GM23338 (cell line): ENCODE measurements at regions not wholly inside any gene's neighbourhood (a gene's known extent, or its start where the extent isn't known, plus 50 kb on each side); places are given as distances from the start of the nearest gene placed in this dataset.
A peak's percentile ranks its signal among the peaks of the same experiment; 100 is the strongest.

ENCODE experiments used
- ATAC-seq: fragments of 200-7000 bp; cut with Tn5 transposase; 3 replicates; pipeline ENCODE4 v1.9.1; 2020
- DNase-seq: peaks from one replicate; pipeline ENCODE4 v3.0.0-alpha.2; 2015; ENCODE audit warnings: low spot score
- H2AFZ ChIP-seq: fragments of 200-600 bp; sonication (generic); 2 replicates; pipeline ENCODE4 v1.8.0; 2016; ENCODE audit warnings: antibody characterized with exemption, mild to moderate bottlenecking, moderate library complexity
- H3F3A ChIP-seq: fragments of 200-600 bp; sonication (generic); replicated peaks from 2 replicates; pipeline ENCODE4 v1.8.0; 2017; ENCODE audit warnings: antibody characterized with exemption, mixed run types, low read depth
- H3K27ac ChIP-seq: fragments of 200-600 bp; sonication (generic); 2 replicates; pipeline ENCODE4 v1.6.1; 2016; ENCODE audit warnings: low read depth
- H3K27me3 ChIP-seq: fragments of 200-600 bp; sonication (generic); 2 replicates; pipeline ENCODE4 v1.8.0; 2016; ENCODE audit warnings: mild to moderate bottlenecking, mixed run types, moderate library complexity; ENCODE audit not compliant: insufficient read depth
- H3K36me3 ChIP-seq: fragments of 200-600 bp; sonication (generic); 2 replicates; pipeline ENCODE4 v1.8.0; 2016; ENCODE audit warnings: mild to moderate bottlenecking; ENCODE audit not compliant: insufficient read depth
- H3K4me1 ChIP-seq: fragments of 200-600 bp; sonication (generic); 2 replicates; pipeline ENCODE4 v1.8.0; 2016; ENCODE audit warnings: mild to moderate bottlenecking, moderate library complexity; ENCODE audit not compliant: insufficient read depth
- H3K4me2 ChIP-seq: fragments of 200-600 bp; sonication (generic); 2 replicates; pipeline ENCODE4 v1.7.1; 2017; ENCODE audit warnings: mixed run types
- H3K4me3 ChIP-seq: fragments of 200-600 bp; sonication (generic); 2 replicates; pipeline ENCODE4 v1.6.1; 2016; ENCODE audit warnings: mixed run types
- H3K79me2 ChIP-seq: fragments of 200-600 bp; sonication (generic); replicated peaks from 2 replicates; pipeline ENCODE4 v1.8.0; 2017; ENCODE audit warnings: mild to moderate bottlenecking; ENCODE audit not compliant: insufficient read depth
- H3K9me2 ChIP-seq: fragments of 200-600 bp; sonication (generic); 2 replicates; pipeline ENCODE4 v1.8.0; 2017; ENCODE audit not compliant: insufficient read depth
- H4K20me1 ChIP-seq: fragments of 200-600 bp; sonication (generic); replicated peaks from 2 replicates; pipeline ENCODE4 v1.8.0; 2017; ENCODE audit warnings: mild to moderate bottlenecking; ENCODE audit not compliant: insufficient read depth
- H3K27ac Mint-ChIP-seq: 2 replicates; pipeline ENCODE4 v1.8.0; 2020; ENCODE audit warnings: inconsistent platforms, mild to moderate bottlenecking, moderate library complexity, mixed read lengths
- H3K27me3 Mint-ChIP-seq: 3 replicates; pipeline ENCODE4 v1.8.0; 2022; ENCODE audit warnings: low read depth, mild to moderate bottlenecking, moderate library complexity, mixed read lengths, inconsistent platforms; ENCODE audit not compliant: insufficient read depth, poor library complexity
- H3K36me3 Mint-ChIP-seq: 3 replicates; pipeline ENCODE4 v1.8.0; 2021; ENCODE audit warnings: low read depth, mild to moderate bottlenecking, inconsistent platforms, moderate library complexity, mixed read lengths
- H3K4me1 Mint-ChIP-seq: 3 replicates; pipeline ENCODE4 v1.8.0; 2020; ENCODE audit warnings: mild to moderate bottlenecking, inconsistent platforms, mixed read lengths
- H3K4me3 Mint-ChIP-seq: 3 replicates; pipeline ENCODE4 v1.8.0; 2021; ENCODE audit warnings: moderate library complexity, mild to moderate bottlenecking, inconsistent platforms, mixed read lengths
- H3K9me3 Mint-ChIP-seq: 3 replicates; pipeline ENCODE4 v1.8.0; 2020; ENCODE audit warnings: moderate library complexity, mild to moderate bottlenecking, inconsistent platforms, mixed read lengths
- CREB1 ChIP-seq: fragments of 250-450 bp; sonication (Bioruptor Pico); IDR thresholded peaks from 2 replicates; pipeline ENCODE4 v1.5.0; 2020; ENCODE audit warnings: low read depth, mild to moderate bottlenecking, moderate library complexity
- CTCF ChIP-seq, 2 experiments: fragments of 200-600 bp in 1 of 2; sonication (generic) in 1 of 2; conservative IDR thresholded peaks; 2 replicates each; pipeline versions ENCODE4 v1.5.1 to v1.6.1; 2016 to 2017; ENCODE audit warnings: antibody characterized with exemption in 2 of 2, low read depth in 2 of 2, mild to moderate bottlenecking in 2 of 2, moderate library complexity in 1 of 2
- ETS1 ChIP-seq: IDR thresholded peaks from 2 replicates; pipeline ENCODE4 v1.6.1; 2016; ENCODE audit warnings: antibody characterized with exemption
- EZH2 ChIP-seq: fragments of 200-600 bp; sonication (generic); IDR thresholded peaks from one replicate; pipeline ENCODE4 v1.8.0; 2017; ENCODE audit warnings: antibody characterized with exemption, mild to moderate bottlenecking, low read depth; ENCODE audit not compliant: unreplicated experiment
- EZH2phosphoT487 ChIP-seq: fragments of 200-600 bp; sonication (generic); IDR thresholded peaks from one replicate; pipeline ENCODE4 v1.8.1; 2018; ENCODE audit warnings: antibody characterized with exemption; ENCODE audit not compliant: unreplicated experiment
- JUNB ChIP-seq: IDR thresholded peaks from one replicate; pipeline ENCODE4 v1.6.1; 2016; ENCODE audit warnings: antibody characterized with exemption; ENCODE audit not compliant: unreplicated experiment
- NANOG ChIP-seq: IDR thresholded peaks from 2 replicates; pipeline ENCODE4 v1.6.1; 2016; ENCODE audit warnings: antibody characterized with exemption, borderline replicate concordance
- POLR2AphosphoS5 ChIP-seq: IDR thresholded peaks from 2 replicates; pipeline ENCODE4 v1.6.1; 2016; ENCODE audit warnings: antibody characterized with exemption, low read depth
- STAT1 ChIP-seq: IDR thresholded peaks from one replicate; pipeline ENCODE4 v1.6.1; 2016; ENCODE audit warnings: antibody characterized with exemption; ENCODE audit not compliant: unreplicated experiment
- ZNF114 ChIP-seq: fragments of 250-450 bp; sonication (Bioruptor Pico); IDR thresholded peaks from 2 replicates; pipeline ENCODE4 v1.5.0; 2020; ENCODE audit warnings: mild to moderate bottlenecking, moderate library complexity
- ZNF331 ChIP-seq: fragments of 250-450 bp; sonication (Bioruptor Pico); IDR thresholded peaks from 2 replicates; pipeline ENCODE4 v1.5.0; 2020; ENCODE audit warnings: low read depth, mild to moderate bottlenecking, moderate library complexity
- TF ChIP-seq, protein P1 (sequence below): IDR thresholded peaks from one replicate; pipeline ENCODE4 v1.6.1; 2018; ENCODE audit warnings: antibody characterized with exemption; ENCODE audit not compliant: unreplicated experiment

- no peak for TF ChIP-seq CREB1 (CRISPR knock-in tag)
- TF ChIP-seq EZH2, result no peak
- no peak for TF ChIP-seq ZNF331 (CRISPR knock-in tag)
- TF ChIP-seq EZH2phosphoT487, result no peak
- no peak for TF ChIP-seq JUNB
- TF ChIP-seq ETS1, result no peak
- TF ChIP-seq ZNF114 (CRISPR knock-in tag), result no peak
Observed at GRCh38 chr4:151997461-151997860, 236.7 kb upstream of the GATB start (continued).

- TF ChIP-seq ZNF114 (CRISPR knock-in tag), result no peak
- TF ChIP-seq POLR2AphosphoS5, result no peak
- TF ChIP-seq NANOG, result no peak
- no peak for TF ChIP-seq ETS1
- TF ChIP-seq CREB1 (CRISPR knock-in tag), result no peak
- peaks cover 3% of the 10 kb centered on the region for H3K27me3 Mint-ChIP-seq
- peaks cover 7% of the 10 kb centered on the region; the same call in 1 of the 3 replicates for H3K9me3 Mint-ChIP-seq
Observed at GRCh38 chr4:151994429-151994828, 233.6 kb upstream of the GATB start.

DNA sequence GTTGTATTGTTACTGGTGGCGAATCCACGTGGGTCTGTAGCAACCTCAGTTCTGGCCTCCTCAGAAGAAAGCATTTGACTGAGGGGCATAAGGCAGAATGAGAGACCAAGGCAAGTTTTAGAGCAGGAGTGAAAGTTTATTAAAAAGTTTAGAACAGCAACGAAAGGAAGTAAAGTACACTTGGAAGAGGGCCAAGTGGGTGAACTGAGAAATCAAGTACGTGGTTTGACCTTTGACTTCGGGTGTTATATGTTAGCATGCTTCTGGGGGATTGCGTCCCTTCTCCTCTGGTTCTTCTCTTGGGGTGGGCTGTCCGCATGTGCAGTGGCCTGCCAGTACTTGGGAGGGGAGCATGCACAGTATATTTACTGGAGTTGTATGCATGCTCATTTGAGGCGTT lies 232.7 kb upstream of the GATB start:
- H3K27me3 Mint-ChIP-seq, result peaks cover 3% of the 10 kb centered on the region
- ATAC-seq, result no peak

More at GRCh38 chr4:151994429-151994828, 233.6 kb upstream of the GATB start:
- Histone ChIP-seq H3K4me3 (no peak overlapping the region), H4K20me1 (no peaks in the 10 kb centered on the region), H2AFZ (no peak overlapping the region), H3K9me2 (peaks cover 5% of the 10 kb centered on the region; the same call in 1 of the 2 replicates), H3K4me1 (peaks cover 25% of the 10 kb centered on the region), H3K36me3 (no peaks in the 10 kb centered on the region), H3K79me2 (no peaks in the 10 kb centered on the region), H3F3A (no peaks in the 10 kb centered on the region), H3K4me2 (no peak overlapping the region), H3K27ac (no peak overlapping the region), H3K27me3 (no peaks in the 10 kb centered on the region)
- Mint-ChIP-seq H3K27ac (no peak overlapping the region), H3K4me3 (no peak overlapping the region), H3K36me3 (no peaks in the 10 kb centered on the region; the same call in 2 of the 3 replicates), H3K4me1 (peaks cover 38% of the 10 kb centered on the region)
- no peak for DNase-seq
- ATAC-seq, result no peak

More for the DNA sequence above, 232.7 kb upstream of the GATB start:
- H2AFZ ChIP-seq, result peak overlapping the region; percentile 32; the same call in 1 of the 2 replicates
- no peaks in the 10 kb centered on the region; the same call in 2 of the 3 replicates for H3K36me3 Mint-ChIP-seq
- no peaks in the 10 kb centered on the region for H4K20me1 ChIP-seq
- TF ChIP-seq POLR2AphosphoS5, result no peak
- no peak for TF ChIP-seq NANOG
- TF ChIP-seq EZH2, result no peak
- TF ChIP-seq ZNF331 (CRISPR knock-in tag), result no peak
- no peak for TF ChIP-seq STAT1
- no peak for TF ChIP-seq ETS1
- no peak for TF ChIP-seq ZNF114 (CRISPR knock-in tag)
- TF ChIP-seq CTCF (conservative IDR thresholded peaks at IDR 0.05; ENCODE audit: low read depth in 2 of 2), result no peak
- TF ChIP-seq JUNB, result no peak
- no peak for TF ChIP-seq EZH2phosphoT487
- TF ChIP-seq, protein P1, sequence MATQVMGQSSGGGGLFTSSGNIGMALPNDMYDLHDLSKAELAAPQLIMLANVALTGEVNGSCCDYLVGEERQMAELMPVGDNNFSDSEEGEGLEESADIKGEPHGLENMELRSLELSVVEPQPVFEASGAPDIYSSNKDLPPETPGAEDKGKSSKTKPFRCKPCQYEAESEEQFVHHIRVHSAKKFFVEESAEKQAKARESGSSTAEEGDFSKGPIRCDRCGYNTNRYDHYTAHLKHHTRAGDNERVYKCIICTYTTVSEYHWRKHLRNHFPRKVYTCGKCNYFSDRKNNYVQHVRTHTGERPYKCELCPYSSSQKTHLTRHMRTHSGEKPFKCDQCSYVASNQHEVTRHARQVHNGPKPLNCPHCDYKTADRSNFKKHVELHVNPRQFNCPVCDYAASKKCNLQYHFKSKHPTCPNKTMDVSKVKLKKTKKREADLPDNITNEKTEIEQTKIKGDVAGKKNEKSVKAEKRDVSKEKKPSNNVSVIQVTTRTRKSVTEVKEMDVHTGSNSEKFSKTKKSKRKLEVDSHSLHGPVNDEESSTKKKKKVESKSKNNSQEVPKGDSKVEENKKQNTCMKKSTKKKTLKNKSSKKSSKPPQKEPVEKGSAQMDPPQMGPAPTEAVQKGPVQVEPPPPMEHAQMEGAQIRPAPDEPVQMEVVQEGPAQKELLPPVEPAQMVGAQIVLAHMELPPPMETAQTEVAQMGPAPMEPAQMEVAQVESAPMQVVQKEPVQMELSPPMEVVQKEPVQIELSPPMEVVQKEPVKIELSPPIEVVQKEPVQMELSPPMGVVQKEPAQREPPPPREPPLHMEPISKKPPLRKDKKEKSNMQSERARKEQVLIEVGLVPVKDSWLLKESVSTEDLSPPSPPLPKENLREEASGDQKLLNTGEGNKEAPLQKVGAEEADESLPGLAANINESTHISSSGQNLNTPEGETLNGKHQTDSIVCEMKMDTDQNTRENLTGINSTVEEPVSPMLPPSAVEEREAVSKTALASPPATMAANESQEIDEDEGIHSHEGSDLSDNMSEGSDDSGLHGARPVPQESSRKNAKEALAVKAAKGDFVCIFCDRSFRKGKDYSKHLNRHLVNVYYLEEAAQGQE, result no peak
- H3K4me3 ChIP-seq, result no peak overlapping the region
- H3K4me1 Mint-ChIP-seq, result peaks cover 38% of the 10 kb centered on the region
- no peaks in the 10 kb centered on the region for H3F3A ChIP-seq
- peaks cover 14% of the 10 kb centered on the region; the same call in 1 of the 2 replicates for H3K9me2 ChIP-seq
- peaks cover 25% of the 10 kb centered on the region for H3K4me1 ChIP-seq
- peak overlapping the region; percentile 52 for H3K4me2 ChIP-seq
- H3K27ac ChIP-seq, result no peak overlapping the region
- no peak overlapping the region for H3K27ac Mint-ChIP-seq
- H3K4me3 Mint-ChIP-seq, result no peak overlapping the region
- no peak for DNase-seq
- H3K36me3 ChIP-seq, result no peaks in the 10 kb centered on the region
- peaks cover 7% of the 10 kb centered on the region; the same call in 1 of the 3 replicates for H3K9me3 Mint-ChIP-seq
- H3K79me2 ChIP-seq, result no peaks in the 10 kb centered on the region
- no peaks in the 10 kb centered on the region for H3K27me3 ChIP-seq
